Skeletal muscle cell (primary cell): ENCODE measurements at regions not wholly inside any gene's neighbourhood (a gene's known extent, or its start where the extent isn't known, plus 50 kb on each side); places are given as distances from the start of the nearest gene placed in this dataset.

ENCODE experiments used
- DNase-seq: peaks from one replicate; pipeline ENCODE4 v3.0.0-alpha.2; 2010; ENCODE audit warnings: low read depth
- H3K4me3 ChIP-seq: 2 replicates; pipeline ENCODE4 v1.5.1; 2011; ENCODE audit warnings: low read depth, mild to moderate bottlenecking, control low read depth, low read length, moderate library complexity

GRCh38 chr12:125454786-125455480, 389.7 kb downstream of the AACS start:
- no peak for DNase-seq
- H3K4me3 ChIP-seq = no peak overlapping the region

GRCh38 chr12:125455556-125455955, 390.3 kb downstream of the AACS start:
- no peak for DNase-seq
- H3K4me3 ChIP-seq = no peak overlapping the region

GRCh38 chr12:125458552-125459268, 393.5 kb downstream of the AACS start:
- no peak for DNase-seq
- H3K4me3 ChIP-seq = no peak overlapping the region

- no peak for DNase-seq
- H3K4me3 ChIP-seq = no peak overlapping the region
Measured at GRCh38 chr12:125461831-125462230, 396.6 kb downstream of the AACS start.

GRCh38 chr12:125463386-125463785, 398.2 kb downstream of the AACS start:
- DNase-seq = no peak
- H3K4me3 ChIP-seq = no peak overlapping the region

GRCh38 chr12:125467363-125467762, 402.1 kb downstream of the AACS start:
- DNase-seq = peak; percentile 20
- no peak overlapping the region for H3K4me3 ChIP-seq

- no peak overlapping the region for H3K4me3 ChIP-seq
- DNase-seq = no peak
Measured at GRCh38 chr12:125469683-125470082, 404.4 kb downstream of the AACS start.

- no peak overlapping the region for H3K4me3 ChIP-seq
- peak; percentile 62 for DNase-seq
Measured at GRCh38 chr12:125470838-125471783, 405.9 kb downstream of the AACS start.

- no peak overlapping the region for H3K4me3 ChIP-seq
- DNase-seq = no peak
Measured at GRCh38 chr12:125473501-125473900, 408.3 kb downstream of the AACS start.

GRCh38 chr12:125487336-125487735, 422.1 kb downstream of the AACS start:
- DNase-seq = no peak
- H3K4me3 ChIP-seq = no peak overlapping the region

GRCh38 chr12:125491553-125491952, 426.3 kb downstream of the AACS start:
- H3K4me3 ChIP-seq = no peak overlapping the region
- no peak for DNase-seq

GRCh38 chr12:125492354-125493270, 427.4 kb downstream of the AACS start:
- no peak overlapping the region for H3K4me3 ChIP-seq
- no peak for DNase-seq

GRCh38 chr12:125493704-125494308, 428.6 kb downstream of the AACS start:
- no peak overlapping the region for H3K4me3 ChIP-seq
- no peak for DNase-seq

- DNase-seq = no peak
- no peak overlapping the region for H3K4me3 ChIP-seq
Measured at GRCh38 chr12:125503128-125503527, 437.9 kb downstream of the AACS start.

GRCh38 chr12:125509195-125509594, 444.0 kb downstream of the AACS start:
- no peak overlapping the region for H3K4me3 ChIP-seq
- DNase-seq = no peak

GRCh38 chr12:125512541-125513298, 447.5 kb downstream of the AACS start:
- no peak for DNase-seq
- no peak overlapping the region for H3K4me3 ChIP-seq

GRCh38 chr12:125515887-125516286, 450.7 kb downstream of the AACS start:
- DNase-seq = no peak
- no peak overlapping the region for H3K4me3 ChIP-seq

- DNase-seq = peak; percentile 24
- no peak overlapping the region for H3K4me3 ChIP-seq
Measured at GRCh38 chr12:125518074-125518473, 452.8 kb downstream of the AACS start.
